HG02571 (cell line): ENCODE measurements at regions not wholly inside any gene's neighbourhood (a gene's known extent, or its start where the extent isn't known, plus 50 kb on each side); places are given as distances from the start of the nearest gene placed in this dataset.
"Not testable (repeated sequence)": the region's sequence is repeated elsewhere in the genome, so short reads cannot be mapped to it uniquely, and the experiment has no call there.

Source experiments
- ATAC-seq: cut with Tn5 transposase; IDR thresholded peaks from one replicate; pipeline ENCODE4 v1.9.1; 2021; ENCODE audit warnings: mild to moderate bottlenecking, moderate library complexity; ENCODE audit not compliant: unreplicated experiment

- no peak for ATAC-seq
These were observed 227.2 kb downstream of the SLCO4C1 start for GRCh38 chr5:102068870-102069269.

- no peak for ATAC-seq
These were observed 246.6 kb downstream of the SLCO4C1 start for GRCh38 chr5:102049517-102049916.

- no peak for ATAC-seq
These were observed 247.1 kb downstream of the SLCO4C1 start for GRCh38 chr5:102048940-102049339.

GRCh38 chr5:102047073-102047472 lies 249.0 kb downstream of the SLCO4C1 start:
- ATAC-seq: not testable (repeated sequence)

GRCh38 chr5:102040326-102040725 lies 255.8 kb downstream of the SLCO4C1 start:
- ATAC-seq: no peak

- no peak for ATAC-seq
These were observed 259.2 kb downstream of the SLCO4C1 start for GRCh38 chr5:102036927-102037326.

GRCh38 chr5:102031711-102032110 lies 264.4 kb downstream of the SLCO4C1 start:
- no peak for ATAC-seq

GRCh38 chr5:102018690-102019089 lies 277.4 kb downstream of the SLCO4C1 start:
- ATAC-seq: no peak

- no peak for ATAC-seq
These were observed 277.8 kb downstream of the SLCO4C1 start for GRCh38 chr5:102018279-102018678.

- ATAC-seq: no peak
These were observed 281.7 kb downstream of the SLCO4C1 start for GRCh38 chr5:102014371-102014770.

- no peak for ATAC-seq
These were observed 285.4 kb downstream of the SLCO4C1 start for GRCh38 chr5:102010644-102011043.

GRCh38 chr5:101997235-101997634 lies 298.8 kb downstream of the SLCO4C1 start:
- no peak for ATAC-seq

- no peak for ATAC-seq
These were observed 300.5 kb downstream of the SLCO4C1 start for GRCh38 chr5:101995585-101995984.

- no peak for ATAC-seq
These were observed 304.6 kb downstream of the SLCO4C1 start for GRCh38 chr5:101991486-101991885.

- ATAC-seq: no peak
These were observed 306.4 kb downstream of the SLCO4C1 start for GRCh38 chr5:101989659-101990058.

- ATAC-seq: no peak
These were observed 318.2 kb downstream of the SLCO4C1 start for GRCh38 chr5:101977729-101978345.

GRCh38 chr5:101976933-101977332 lies 319.2 kb downstream of the SLCO4C1 start:
- ATAC-seq: no peak

GRCh38 chr5:101969742-101970141 lies 326.3 kb downstream of the SLCO4C1 start:
- ATAC-seq: no peak

- ATAC-seq: no peak
These were observed 329.6 kb downstream of the SLCO4C1 start for GRCh38 chr5:101966476-101966875.

GRCh38 chr5:101955891-101956290 lies 340.2 kb downstream of the SLCO4C1 start:
- ATAC-seq: no peak

GRCh38 chr5:101950019-101950418 lies 346.1 kb downstream of the SLCO4C1 start:
- no peak for ATAC-seq

GRCh38 chr5:101948615-101949014 lies 347.5 kb downstream of the SLCO4C1 start:
- no peak for ATAC-seq

- no peak for ATAC-seq
These were observed 352.3 kb downstream of the SLCO4C1 start for GRCh38 chr5:101943784-101944183.
